H1 (cell line): ENCODE measurements at regions not wholly inside any gene's neighbourhood (a gene's known extent, or its start where the extent isn't known, plus 50 kb on each side); places are given as distances from the start of the nearest gene placed in this dataset.

Experiments used
- CTBP2 ChIP-seq: IDR thresholded peaks from 2 replicates; pipeline ENCODE4 v1.7.0; 2011; ENCODE audit warnings: borderline replicate concordance, mild to moderate bottlenecking, moderate library complexity, mixed read lengths, low read length; ENCODE audit not compliant: insufficient read depth, insufficient read length
- JUN ChIP-seq: IDR thresholded peaks from 2 replicates; pipeline ENCODE4 v1.6.1; 2011; ENCODE audit warnings: low read depth, mild to moderate bottlenecking, improper control_type of control experiment, low read length
- SAP30 ChIP-seq: fragments of 300-600 bp; sonication (generic); IDR thresholded peaks from 2 replicates; pipeline ENCODE4 v1.7.1; 2012; ENCODE audit warnings: low read length, moderate library complexity, mild to moderate bottlenecking, inconsistent platforms; ENCODE audit not compliant: insufficient read depth, insufficient replicate concordance
- ZNF274 ChIP-seq: IDR thresholded peaks from 2 replicates; pipeline ENCODE4 v1.7.0; 2012; ENCODE audit warnings: low read length, borderline replicate concordance; ENCODE audit errors: extremely low read depth

- TF ChIP-seq JUN (no peak), ZNF274 (no peak), SAP30 (no peak), CTBP2 (no peak)
- TF ChIP-seq, all 59 proteins: peak for 0
These were observed 1072.3 kb downstream of the MAT2B start (continued) for GRCh38 chr5:164577742-164578141.
